ENCODE measurements at regions not wholly inside any gene's neighbourhood (a gene's known extent, or its start where the extent isn't known, plus 50 kb on each side); places are given as distances from the start of the nearest gene placed in this dataset.
"Not testable (repeated sequence)": the region's sequence is repeated elsewhere in the genome, so short reads cannot be mapped to it uniquely, and the experiment has no call there.

- no peak for DNase-seq (ENCODE audit: low read depth in 2 of 3, low spot score in 2 of 3)
Observed at GRCh38 chr7:23887660-23888059, 177.6 kb downstream of the STK31 start.

- no peak for DNase-seq (ENCODE audit: low read depth in 2 of 3, low spot score in 2 of 3)
Observed at GRCh38 chr7:23888958-23889357, 178.9 kb downstream of the STK31 start.

- no peak for DNase-seq (ENCODE audit: low read depth in 2 of 3, low spot score in 2 of 3)
Observed at GRCh38 chr7:23889566-23889965, 179.5 kb downstream of the STK31 start.

GRCh38 chr7:23892019-23892418 is 182.0 kb downstream of the STK31 start:
- DNase-seq (ENCODE audit: low read depth in 2 of 3, low spot score in 2 of 3): no peak

GRCh38 chr7:23893176-23893941 is 183.3 kb downstream of the STK31 start:
- no peak for DNase-seq (ENCODE audit: low read depth in 2 of 3, low spot score in 2 of 3)

- DNase-seq (ENCODE audit: low read depth in 2 of 3, low spot score in 2 of 3): peak; percentile 16 to 44 (median 42)
Observed at GRCh38 chr7:23893942-23894891, 184.2 kb downstream of the STK31 start.

GRCh38 chr7:23894892-23895569 is 185.0 kb downstream of the STK31 start:
- no peak for DNase-seq (ENCODE audit: low read depth in 2 of 3, low spot score in 2 of 3)

GRCh38 chr7:23895666-23896096 is 185.7 kb downstream of the STK31 start:
- DNase-seq (ENCODE audit: low read depth in 2 of 3, low spot score in 2 of 3): no peak

- DNase-seq (ENCODE audit: low read depth in 2 of 3, low spot score in 2 of 3): no peak
Observed at GRCh38 chr7:23898619-23899018, 188.6 kb downstream of the STK31 start.

GRCh38 chr7:23904901-23905300 is 194.9 kb downstream of the STK31 start:
- not testable (repeated sequence) for DNase-seq (ENCODE audit: low read depth in 2 of 3, low spot score in 2 of 3)

- no peak for DNase-seq (ENCODE audit: low read depth in 2 of 3, low spot score in 2 of 3)
Observed at GRCh38 chr7:23907012-23907411, 197.0 kb downstream of the STK31 start.

- DNase-seq (ENCODE audit: low read depth in 2 of 3, low spot score in 2 of 3): no peak
Observed at GRCh38 chr7:23909426-23909825, 199.4 kb downstream of the STK31 start.

GRCh38 chr7:23912065-23912464 is 202.0 kb downstream of the STK31 start:
- DNase-seq (ENCODE audit: low read depth in 2 of 3, low spot score in 2 of 3): no peak

GRCh38 chr7:23913016-23913415 is 203.0 kb downstream of the STK31 start:
- no peak for DNase-seq (ENCODE audit: low read depth in 2 of 3, low spot score in 2 of 3)

- DNase-seq (ENCODE audit: low read depth in 2 of 3, low spot score in 2 of 3): no peak
Observed at GRCh38 chr7:23915236-23915635, 205.2 kb downstream of the STK31 start.

GRCh38 chr7:23918286-23918685 is 208.3 kb downstream of the STK31 start:
- no peak for DNase-seq (ENCODE audit: low read depth in 2 of 3, low spot score in 2 of 3)

- no peak for DNase-seq (ENCODE audit: low read depth in 2 of 3, low spot score in 2 of 3)
Observed at GRCh38 chr7:23918856-23919255, 208.8 kb downstream of the STK31 start.

- DNase-seq (ENCODE audit: low read depth in 2 of 3, low spot score in 2 of 3): no peak
Observed at GRCh38 chr7:23925088-23925487, 215.1 kb downstream of the STK31 start.

- no peak for DNase-seq (ENCODE audit: low read depth in 2 of 3, low spot score in 2 of 3)
Observed at GRCh38 chr7:23927709-23928417, 217.8 kb downstream of the STK31 start.

GRCh38 chr7:23928418-23928775 is 218.4 kb downstream of the STK31 start:
- DNase-seq (ENCODE audit: low read depth in 2 of 3, low spot score in 2 of 3): no peak

- no peak for DNase-seq (ENCODE audit: low read depth in 2 of 3, low spot score in 2 of 3)
Observed at GRCh38 chr7:23930312-23930711, 220.3 kb downstream of the STK31 start.
